HG02763 (cell line): ENCODE measurements at regions not wholly inside any gene's neighbourhood (a gene's known extent, or its start where the extent isn't known, plus 50 kb on each side); places are given as distances from the start of the nearest gene placed in this dataset.

Source experiments
- ATAC-seq: cut with Tn5 transposase; IDR thresholded peaks from one replicate; pipeline ENCODE4 v1.9.1; 2021; ENCODE audit warnings: mild to moderate bottlenecking, moderate library complexity; ENCODE audit not compliant: unreplicated experiment

DNA sequence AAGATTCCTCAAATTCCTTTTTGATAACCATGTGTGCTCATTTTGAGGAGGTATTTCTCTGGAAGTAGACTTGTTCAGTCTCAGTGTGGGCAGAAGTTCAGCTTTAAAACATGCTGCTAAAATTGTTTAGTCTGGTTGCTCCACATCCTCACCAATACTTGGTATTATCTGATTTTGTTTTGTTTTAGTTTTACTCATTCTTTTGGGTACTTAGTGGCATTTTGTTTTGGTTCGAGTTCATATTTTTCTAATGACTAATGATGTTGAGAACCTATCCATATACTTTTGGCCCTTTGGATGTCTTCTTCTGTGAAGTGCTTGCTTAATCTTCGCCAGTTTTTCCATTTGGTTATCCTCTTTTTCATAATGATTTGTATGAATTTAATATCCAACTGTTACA, 694.2 kb upstream of the FZD8 start:
- ATAC-seq, result no peak

DNA sequence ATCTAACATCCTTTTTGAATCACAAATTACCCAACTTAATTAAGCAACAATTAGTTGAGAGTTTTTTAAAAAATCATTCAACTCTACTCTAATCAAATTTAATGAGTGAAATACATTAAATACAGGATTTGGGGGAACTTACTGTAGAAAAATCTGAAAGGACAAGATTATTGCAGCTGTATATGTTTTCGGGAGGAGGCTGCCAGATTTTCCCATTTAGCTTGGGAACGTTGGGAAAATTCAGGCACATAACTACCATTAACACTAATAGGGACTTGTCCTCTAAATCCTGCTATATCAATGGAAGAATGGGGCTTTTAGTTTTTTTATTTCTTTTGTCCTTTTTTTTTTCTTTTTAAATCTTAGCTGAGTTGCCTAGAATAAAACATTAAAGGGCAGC, 691.4 kb upstream of the FZD8 start:
- ATAC-seq, result no peak

DNA sequence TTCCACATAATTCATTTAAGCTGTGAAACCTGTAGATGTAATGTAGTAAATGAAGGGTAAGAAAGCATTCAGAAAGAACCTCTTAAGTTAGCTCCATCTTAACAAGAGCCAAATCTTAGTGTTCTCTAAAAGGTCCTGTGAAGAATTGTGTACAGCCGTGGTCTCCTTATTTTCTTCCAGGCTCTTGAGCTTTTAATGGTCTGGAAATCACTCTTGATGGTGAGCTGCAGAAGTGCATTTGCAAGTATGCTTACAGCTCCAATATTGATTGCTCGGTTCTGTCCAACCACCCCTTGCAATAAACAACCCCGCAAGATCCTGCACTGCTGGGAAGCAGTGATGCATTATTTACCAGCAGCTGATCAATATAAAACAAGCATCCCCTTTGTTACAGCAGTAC, 690.8 kb upstream of the FZD8 start:
- ATAC-seq, result no peak

DNA sequence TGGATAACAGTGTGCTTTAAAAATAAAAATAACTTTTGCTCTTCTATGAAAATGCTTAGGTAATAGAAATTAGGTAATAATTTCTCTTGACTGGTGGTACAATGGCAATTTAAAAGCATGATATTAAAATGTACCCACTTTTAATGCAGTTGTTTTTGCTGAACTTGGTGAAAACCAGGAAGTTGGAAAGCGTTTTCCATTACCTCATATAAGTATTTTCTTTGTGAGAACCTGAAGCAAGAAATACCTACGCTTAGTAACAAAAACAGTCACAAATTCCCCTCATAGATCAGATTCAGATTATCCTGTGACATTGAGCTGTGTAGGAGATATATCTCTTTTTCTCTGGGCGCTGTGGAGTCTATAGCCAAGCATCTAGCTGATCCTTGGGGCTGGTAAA, 689.0 kb upstream of the FZD8 start:
- ATAC-seq, result no peak

DNA sequence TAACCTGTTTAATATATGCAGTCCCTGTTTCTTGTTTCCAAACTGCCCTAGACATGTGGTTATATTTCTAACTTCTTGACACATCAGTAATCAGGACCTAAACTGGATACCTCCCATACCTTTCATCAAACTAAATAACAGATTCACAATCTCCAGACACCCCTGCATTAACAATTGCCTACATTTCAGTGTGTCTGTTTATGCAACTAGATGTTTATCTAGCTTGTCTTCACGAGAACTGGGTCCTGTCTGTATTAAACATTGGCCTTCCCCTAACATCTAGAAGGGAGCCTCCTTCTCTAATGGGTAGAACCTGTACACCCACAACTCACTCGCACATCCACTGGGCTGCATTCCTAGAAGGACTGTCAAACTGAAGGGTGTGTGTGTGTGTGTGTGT, 683.7 kb upstream of the FZD8 start:
- no peak for ATAC-seq

DNA sequence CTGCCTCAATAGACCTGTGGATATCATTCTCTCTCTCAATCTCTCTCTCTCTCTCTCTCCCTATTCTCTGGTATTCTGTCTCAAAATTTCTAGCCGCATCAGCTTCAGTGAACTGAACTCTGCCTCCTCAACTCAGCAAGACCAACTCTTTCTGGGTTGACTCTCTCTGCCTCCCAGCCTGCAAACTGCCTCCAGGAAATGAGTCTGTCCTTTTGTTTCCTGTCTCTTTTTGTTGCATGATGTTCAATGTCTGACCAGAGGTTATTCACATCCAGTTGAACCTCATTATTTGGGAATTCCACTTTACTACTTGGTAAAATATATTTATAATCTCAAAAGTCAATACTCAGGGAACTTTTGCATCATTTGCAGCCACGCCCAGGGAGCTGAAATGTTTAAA, 682.7 kb upstream of the FZD8 start:
- no peak for ATAC-seq

DNA sequence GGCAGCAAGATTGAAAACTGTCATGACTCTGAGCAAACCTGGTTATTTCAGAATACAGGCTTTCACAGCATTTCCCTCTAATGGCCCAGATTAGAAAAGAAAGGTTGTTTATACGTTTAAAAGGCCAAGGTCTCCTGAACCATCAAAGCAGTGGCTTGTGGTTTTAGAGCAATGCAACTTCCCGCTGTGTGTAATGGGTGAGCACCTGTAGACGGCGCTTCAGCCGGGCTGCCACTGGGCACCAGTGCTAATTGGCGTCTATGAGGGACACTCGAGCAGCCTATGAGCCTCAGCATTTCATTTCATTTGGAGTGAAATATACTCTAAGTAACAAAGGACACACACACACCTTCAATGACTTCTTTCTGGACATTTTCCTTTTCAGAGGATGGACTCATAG, 671.0 kb upstream of the FZD8 start:
- no peak for ATAC-seq

DNA sequence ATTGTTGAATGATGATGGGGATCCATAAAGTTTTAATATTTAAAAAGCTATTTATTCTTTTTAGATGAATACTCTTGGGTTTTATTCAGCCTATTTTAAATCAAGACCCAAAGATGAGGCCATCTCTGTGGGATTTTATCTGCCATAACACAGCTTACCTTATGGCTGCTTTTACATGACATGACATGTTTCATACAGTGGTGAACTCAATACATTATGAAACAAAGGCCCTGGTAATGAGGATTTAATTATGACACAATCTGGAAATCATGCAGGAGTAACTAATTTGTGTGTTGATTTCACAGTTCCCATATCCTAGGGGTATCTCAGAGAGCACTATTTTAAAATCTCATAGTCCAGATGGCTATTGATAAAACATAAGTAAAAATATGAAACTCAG, 661.8 kb upstream of the FZD8 start:
- no peak for ATAC-seq

DNA sequence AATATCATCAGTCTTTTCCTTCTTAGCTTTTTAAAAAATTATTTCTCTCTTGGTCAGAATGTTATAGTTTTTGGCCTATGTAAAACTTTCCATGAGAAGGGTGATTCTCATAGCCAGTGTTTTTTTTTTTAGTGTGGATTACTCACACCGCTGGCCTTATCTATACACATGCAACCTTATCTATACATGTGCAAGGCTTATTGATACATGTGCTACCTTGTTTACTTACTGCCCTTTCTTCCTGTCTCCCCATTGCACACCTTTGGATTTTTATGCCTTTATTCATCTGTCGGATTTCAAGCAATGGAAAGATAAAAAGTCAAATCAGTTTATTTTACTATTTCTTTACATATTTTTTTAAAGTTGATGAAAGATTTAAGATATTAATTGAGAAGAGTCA, 660.0 kb upstream of the FZD8 start:
- no peak for ATAC-seq

DNA sequence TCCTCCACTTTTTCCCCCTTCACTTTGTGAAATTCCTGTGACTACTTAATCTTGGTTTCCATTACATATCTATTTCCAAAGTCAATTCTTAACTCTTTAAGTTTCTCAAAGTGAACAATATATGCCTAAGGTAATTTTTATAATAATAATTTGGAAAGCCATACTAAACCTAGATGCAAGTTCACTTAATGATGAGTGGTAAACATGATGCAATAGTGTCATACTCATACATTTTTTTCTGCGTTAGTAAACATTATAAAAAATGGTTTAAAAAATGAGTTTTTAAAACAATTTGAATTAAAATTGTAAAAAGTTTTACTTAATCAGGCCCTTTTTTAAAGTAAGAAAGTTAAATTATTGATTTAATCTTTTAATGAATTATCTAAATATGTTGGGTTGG, 659.4 kb upstream of the FZD8 start:
- ATAC-seq, result no peak

DNA sequence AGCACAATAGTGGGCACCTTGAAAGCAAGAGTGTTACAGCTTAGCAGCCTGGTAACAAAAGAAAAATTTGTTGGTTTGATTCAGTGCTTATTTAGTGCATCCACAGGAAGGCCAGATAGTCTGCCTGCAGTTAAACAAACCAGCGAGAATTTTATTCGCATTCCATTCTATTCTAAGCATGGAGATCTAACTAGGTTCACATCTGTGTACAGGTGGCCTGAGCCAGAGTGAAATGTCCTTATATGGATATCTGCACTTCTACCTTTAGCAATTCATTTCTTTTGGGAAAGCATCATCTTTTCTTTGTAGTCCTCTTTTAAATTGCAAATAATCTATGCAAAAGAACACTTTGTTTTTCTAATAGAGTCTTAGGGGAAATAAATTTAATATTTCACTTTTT, 659.0 kb upstream of the FZD8 start:
- ATAC-seq, result no peak

DNA sequence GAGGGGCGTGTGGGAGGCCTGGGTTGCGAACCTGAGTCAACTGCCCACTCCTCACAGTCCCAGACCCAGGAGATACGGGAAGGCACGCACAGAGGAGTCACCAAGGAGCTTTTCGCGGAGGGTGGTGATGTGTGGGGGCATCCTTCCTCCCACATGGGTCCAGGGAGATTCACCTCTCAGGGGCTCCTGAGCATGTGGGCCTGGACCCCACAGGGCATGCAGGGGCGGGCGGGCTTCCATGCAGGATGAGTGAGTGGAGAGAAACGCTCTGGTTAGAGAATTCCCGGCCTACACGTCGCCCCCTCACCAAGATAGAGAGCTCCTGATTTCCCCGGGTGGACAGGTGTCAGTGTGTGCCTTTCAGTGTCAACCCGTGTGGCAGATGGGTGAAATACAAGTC, 641.7 kb upstream of the FZD8 start:
- ATAC-seq, result no peak

DNA sequence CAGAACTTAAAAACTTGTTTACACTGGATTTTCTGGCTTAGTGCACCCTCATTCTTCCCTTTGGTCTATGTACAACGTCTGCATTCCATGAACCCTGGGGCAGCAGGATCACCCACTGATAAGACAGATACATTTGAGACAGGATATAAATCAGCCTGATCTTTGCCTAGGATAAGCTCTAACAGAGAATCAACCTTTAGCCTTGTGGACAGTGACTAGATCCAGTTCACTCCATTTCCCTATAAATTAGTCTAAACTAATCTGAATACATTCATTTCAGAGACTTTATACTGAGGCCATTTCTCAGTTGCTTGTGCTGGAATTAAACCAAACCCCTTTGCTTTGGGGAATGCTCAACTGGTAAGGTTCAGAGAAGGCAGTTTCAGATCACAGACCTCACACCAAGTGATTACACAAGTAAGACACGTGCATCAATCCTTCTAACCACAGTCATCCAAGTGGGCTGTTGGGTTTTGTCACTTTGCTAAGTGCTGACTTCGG, 639.8 kb upstream of the FZD8 start:
- no peak for ATAC-seq

DNA sequence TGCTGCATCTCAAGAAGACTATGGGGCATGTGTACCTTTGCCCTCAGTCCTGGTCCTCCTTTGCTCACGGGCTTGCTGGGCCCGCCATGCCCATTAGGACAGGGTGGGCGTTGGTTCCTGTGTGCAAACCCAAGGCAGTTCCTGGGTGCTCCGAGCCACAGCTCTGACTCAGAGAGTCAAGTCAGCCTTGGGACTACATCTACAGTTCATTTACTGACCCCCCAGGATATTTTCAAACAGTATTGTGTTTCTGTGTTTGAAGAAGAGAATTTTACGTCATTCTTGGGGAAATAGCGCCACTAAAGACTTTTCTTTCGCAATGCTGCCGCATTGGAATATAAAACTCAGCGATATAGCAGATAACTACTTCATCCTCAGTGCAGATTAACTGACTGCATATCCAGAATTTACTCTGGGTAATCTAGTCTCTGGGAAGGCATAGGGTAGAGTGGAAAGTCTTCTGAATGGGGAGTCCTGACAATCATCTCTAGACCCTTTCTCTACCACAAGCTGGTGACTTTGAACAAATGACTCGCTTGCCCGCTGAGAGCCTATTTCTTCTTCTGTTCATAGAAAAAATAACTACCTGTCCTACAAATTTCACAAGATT, 638.9 kb upstream of the FZD8 start:
- no peak for ATAC-seq

DNA sequence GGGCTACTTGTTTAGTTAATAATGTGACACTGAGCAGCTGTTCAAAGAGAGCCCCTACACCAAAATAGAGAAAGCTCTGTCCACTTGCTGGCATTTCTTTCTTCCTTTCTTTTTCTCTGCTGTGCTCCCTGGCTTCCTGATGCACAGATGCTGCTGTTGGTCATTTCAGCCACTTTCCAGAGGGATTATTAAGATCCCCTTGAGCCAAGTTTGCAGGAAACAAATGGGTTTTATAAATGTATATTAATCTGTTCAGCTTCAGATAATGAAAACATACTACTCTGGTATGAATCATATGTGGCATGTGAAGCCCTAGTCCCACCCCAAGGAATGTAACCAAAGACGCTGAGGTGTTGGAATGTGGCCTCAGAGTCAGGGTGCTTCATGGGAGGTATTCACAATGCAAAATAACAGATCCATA, 638.2 kb upstream of the FZD8 start:
- no peak for ATAC-seq

DNA sequence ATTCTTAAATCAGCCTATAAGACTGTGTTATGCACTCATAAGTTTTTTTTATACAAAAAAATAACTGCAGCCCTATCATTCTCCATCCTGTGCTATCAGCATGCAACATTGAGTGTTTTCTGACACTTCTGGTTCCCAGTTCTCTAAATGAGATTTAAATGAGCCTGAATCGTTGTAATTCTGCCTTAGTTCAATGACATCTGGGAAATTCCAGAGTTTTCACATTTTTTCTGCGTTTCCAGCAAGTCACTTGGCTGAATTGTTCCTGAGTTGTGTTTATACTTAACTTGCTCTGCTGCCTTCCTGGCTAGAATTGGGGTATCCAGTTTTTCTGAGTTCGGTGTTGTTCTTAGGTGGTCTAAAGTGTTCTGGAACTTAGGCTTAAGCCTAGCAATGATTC, 636.1 kb upstream of the FZD8 start:
- no peak for ATAC-seq

DNA sequence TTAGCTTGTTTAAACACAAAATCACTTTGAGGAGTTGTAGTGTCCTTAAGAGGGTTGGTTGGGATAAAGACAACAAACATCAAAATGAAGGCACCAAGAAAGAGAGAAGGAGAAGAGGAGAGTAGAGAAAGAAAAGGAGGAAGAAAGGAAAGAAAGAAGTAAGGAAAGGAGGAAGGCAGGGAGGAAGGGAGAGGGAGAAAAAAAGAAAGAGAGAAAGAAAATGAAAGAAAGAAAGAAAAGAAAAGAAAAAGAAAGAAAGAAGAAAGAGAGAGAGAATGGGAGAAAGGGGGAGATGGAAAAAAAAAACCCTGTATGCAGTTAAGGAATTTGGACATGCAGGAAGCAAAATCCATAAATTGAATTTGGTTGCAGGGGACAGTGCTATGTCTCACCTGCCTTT, 635.4 kb upstream of the FZD8 start:
- no peak for ATAC-seq

DNA sequence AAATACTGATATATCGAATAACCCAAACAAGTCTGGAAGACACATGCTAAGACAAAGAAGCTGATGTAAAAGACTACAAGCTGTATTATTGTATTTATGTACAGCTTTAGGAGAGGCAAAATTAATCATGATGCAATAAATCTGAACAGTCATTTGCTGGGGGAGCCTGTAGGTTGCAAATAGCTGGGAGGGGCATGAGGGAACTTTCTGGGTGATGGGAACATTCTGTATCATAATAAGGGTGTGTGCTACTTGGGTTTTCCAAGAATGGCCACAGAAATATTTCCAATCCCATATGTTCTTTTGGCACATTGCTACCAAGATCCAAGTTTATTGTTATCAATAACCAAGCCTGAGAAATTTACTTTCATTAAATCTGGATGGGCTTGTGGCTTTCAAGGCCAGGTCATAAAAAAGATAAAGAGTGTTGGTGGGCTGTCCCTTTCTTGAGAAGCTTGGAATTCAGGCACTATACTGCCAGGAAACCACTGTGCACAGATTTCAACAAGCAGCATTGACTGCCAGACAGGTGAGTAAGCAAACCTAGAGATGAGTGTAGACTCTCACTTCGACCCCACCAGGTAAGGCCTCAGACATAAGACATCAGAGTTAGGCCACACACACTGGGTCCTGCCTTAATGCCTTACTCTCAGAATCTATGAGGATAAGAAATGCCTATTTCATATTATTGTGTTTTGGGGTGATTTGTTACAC, 629.7 kb upstream of the FZD8 start:
- ATAC-seq, result no peak

DNA sequence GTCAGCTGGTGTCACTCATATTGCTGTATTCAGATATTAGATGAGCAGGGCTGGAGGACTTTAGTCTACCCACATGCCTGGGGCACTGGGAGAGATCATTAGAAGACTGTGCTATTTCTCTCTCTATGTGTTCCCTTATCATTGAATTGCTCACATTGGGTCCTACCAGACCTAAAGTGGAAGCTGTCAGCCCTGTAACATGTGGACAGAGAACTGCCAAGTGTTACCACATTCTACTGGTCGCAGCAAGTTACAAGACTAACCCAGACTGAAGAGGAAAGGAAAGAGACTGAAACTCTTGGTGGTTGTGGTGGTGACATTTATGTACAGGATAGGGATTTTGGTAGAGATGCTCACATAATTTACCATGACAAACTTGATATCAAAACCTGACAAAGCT, 627.1 kb upstream of the FZD8 start:
- ATAC-seq, result no peak

DNA sequence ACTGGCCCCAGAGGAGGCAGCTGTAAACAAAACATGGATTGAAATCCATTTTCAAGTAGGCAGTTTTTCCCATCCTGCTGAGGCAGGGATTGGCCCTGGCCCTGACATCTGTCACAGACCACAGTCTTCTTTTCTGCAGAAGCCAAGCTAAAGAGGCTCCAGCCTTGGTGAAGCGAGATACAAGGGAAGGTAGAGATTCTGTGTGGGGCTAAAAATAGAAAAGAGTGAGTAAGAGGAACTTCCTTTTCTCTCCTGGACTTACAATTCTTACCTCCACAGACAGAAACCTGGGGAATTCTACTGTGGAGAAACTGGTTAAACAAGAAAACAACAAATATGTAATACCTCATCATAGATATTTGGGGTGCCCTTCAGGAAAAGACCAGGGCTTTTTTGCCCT, 624.8 kb upstream of the FZD8 start:
- ATAC-seq, result no peak

DNA sequence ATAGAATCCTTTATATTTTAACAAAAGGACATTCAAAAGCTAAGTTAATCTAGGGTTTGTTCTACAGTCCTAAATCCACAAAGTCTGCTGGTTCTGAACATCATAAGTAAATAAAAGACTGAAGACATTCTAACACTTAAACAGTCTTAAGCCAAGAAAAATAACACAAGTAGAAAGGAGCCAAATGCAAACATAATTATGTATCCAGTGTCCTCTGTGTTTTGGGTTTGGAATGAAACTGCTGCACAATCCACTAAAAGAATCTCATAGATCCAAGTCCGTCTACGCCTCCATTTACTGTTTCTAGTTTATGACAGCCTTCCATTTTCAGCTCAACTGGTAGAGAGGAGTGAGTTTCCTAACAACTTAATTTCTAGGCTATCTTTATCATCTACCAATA, 623.6 kb upstream of the FZD8 start:
- ATAC-seq, result no peak

DNA sequence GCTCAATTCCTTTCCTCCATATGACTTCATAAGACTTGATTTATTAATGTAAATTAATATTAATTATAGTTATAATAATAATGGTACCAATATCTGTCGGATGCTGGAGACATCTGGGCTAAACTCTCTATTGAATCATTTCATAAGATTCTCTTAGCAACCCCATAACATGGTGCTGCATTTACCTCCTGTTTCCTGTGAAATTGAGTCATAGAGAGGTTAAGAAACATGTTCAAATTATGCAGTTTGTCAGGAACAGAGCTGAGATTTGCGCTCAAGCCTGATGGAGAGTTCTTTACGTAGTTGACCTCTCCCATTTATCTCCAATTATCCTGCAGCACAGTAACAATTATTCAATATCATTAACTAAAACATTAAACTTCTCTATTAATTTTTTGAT, 621.8 kb upstream of the FZD8 start:
- no peak for ATAC-seq

DNA sequence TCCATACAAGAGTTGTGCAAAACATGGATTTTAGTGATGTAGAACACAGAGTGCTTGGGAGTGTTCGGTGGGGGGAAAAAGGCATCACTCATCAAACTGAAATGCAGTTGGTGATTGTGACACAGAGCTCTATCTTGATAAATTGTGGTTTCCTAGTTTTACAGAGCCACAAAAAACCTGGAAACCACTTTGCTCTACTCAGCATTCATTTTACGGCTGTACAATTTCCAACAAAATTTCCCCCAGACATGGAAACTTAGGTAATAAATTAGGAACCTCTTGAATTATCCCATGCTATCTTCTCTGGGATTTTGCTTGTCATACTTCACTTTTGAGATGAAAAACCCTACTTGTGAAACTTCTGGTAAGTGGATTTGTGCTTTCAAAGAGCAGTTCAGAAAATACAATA, 614.9 kb upstream of the FZD8 start:
- ATAC-seq, result no peak
